ENCODE measurements at regions not wholly inside any gene's neighbourhood (a gene's known extent, or its start where the extent isn't known, plus 50 kb on each side); places are given as distances from the start of the nearest gene placed in this dataset.

GRCh38 chr14:103207388-103208072 is 84.3 kb downstream of the TNFAIP2 start:
- TF ChIP-seq CTCF (IDR thresholded peaks at IDR 0.05; ENCODE audit: low read depth, low read length): no peak
- peak in 1 of 2 donors; percentile 18 for DNase-seq (ENCODE audit: low read depth in 2 of 2)
- H3K4me3 ChIP-seq (replicated peaks in 1 of 2; ENCODE audit: low read depth in 2 of 2, low read length in 2 of 2): peak overlapping the region; percentile 8 to 35

- peak; percentile 7 for TF ChIP-seq CTCF (IDR thresholded peaks at IDR 0.05; ENCODE audit: low read depth, low read length)
- no peak overlapping the region for H3K4me3 ChIP-seq (replicated peaks in 1 of 2; ENCODE audit: low read depth in 2 of 2, low read length in 2 of 2)
- DNase-seq (ENCODE audit: low read depth in 2 of 2): no peak
Measured at GRCh38 chr14:103209054-103209453, 85.8 kb downstream of the TNFAIP2 start.

- TF ChIP-seq CTCF (IDR thresholded peaks at IDR 0.05; ENCODE audit: low read depth, low read length): no peak
- H3K4me3 ChIP-seq (replicated peaks in 1 of 2; ENCODE audit: low read depth in 2 of 2, low read length in 2 of 2): no peak overlapping the region
- DNase-seq (ENCODE audit: low read depth in 2 of 2): no peak
Measured at GRCh38 chr14:103209506-103209905, 86.2 kb downstream of the TNFAIP2 start.

- no peak overlapping the region for H3K4me3 ChIP-seq (replicated peaks in 1 of 2; ENCODE audit: low read depth in 2 of 2, low read length in 2 of 2)
- DNase-seq (ENCODE audit: low read depth in 2 of 2): no peak
- TF ChIP-seq CTCF (IDR thresholded peaks at IDR 0.05; ENCODE audit: low read depth, low read length): no peak
Measured at GRCh38 chr14:103213331-103213730, 90.1 kb downstream of the TNFAIP2 start.

- H3K4me3 ChIP-seq (replicated peaks in 1 of 2; ENCODE audit: low read depth in 2 of 2, low read length in 2 of 2): no peak overlapping the region
- no peak for TF ChIP-seq CTCF (IDR thresholded peaks at IDR 0.05; ENCODE audit: low read depth, low read length)
- DNase-seq (ENCODE audit: low read depth in 2 of 2): no peak
Measured at GRCh38 chr14:103214461-103214958, 91.2 kb downstream of the TNFAIP2 start.

- H3K4me3 ChIP-seq (replicated peaks in 1 of 2; ENCODE audit: low read depth in 2 of 2, low read length in 2 of 2): no peak overlapping the region
- TF ChIP-seq CTCF (IDR thresholded peaks at IDR 0.05; ENCODE audit: low read depth, low read length): no peak
- no peak for DNase-seq (ENCODE audit: low read depth in 2 of 2)
Measured at GRCh38 chr14:103216399-103216798, 93.1 kb downstream of the TNFAIP2 start.

GRCh38 chr14:103216857-103217256 is 93.6 kb downstream of the TNFAIP2 start:
- DNase-seq (ENCODE audit: low read depth in 2 of 2): no peak
- no peak overlapping the region for H3K4me3 ChIP-seq (replicated peaks in 1 of 2; ENCODE audit: low read depth in 2 of 2, low read length in 2 of 2)
- TF ChIP-seq CTCF (IDR thresholded peaks at IDR 0.05; ENCODE audit: low read depth, low read length): no peak
